Fibroblast of lung (primary cell): ENCODE measurements at regions not wholly inside any gene's neighbourhood (a gene's known extent, or its start where the extent isn't known, plus 50 kb on each side); places are given as distances from the start of the nearest gene placed in this dataset.
A peak's percentile ranks its signal among the peaks of the same experiment; 100 is the strongest.

Experiments
- DNase-seq, 2 donors: peaks; one replicate each; pipeline versions ENCODE4 v3.0.0 to v3.0.0-alpha.2; 2010; ENCODE audit warnings: low read depth in 2 of 2
- H2AFZ ChIP-seq: 2 replicates; pipeline ENCODE4 v1.5.1; 2012; ENCODE audit warnings: low read length, control low read depth, inconsistent platforms
- H3K27ac ChIP-seq: 2 replicates; pipeline ENCODE4 v1.5.1; 2011; ENCODE audit warnings: low read length, control low read depth; ENCODE audit not compliant: insufficient read depth
- H3K27me3 ChIP-seq: 2 replicates; pipeline ENCODE4 v1.5.1; 2011; ENCODE audit warnings: mild to moderate bottlenecking, low read length; ENCODE audit not compliant: control insufficient read depth, insufficient read depth
- H3K36me3 ChIP-seq: 2 replicates; pipeline ENCODE4 v1.5.1; 2011; ENCODE audit warnings: low read length; ENCODE audit not compliant: control insufficient read depth, insufficient read depth
- H3K4me1 ChIP-seq: 2 replicates; pipeline ENCODE4 v1.5.1; 2011; ENCODE audit warnings: low read length; ENCODE audit not compliant: control insufficient read depth, insufficient read depth; ENCODE audit errors: extremely low read depth
- H3K4me2 ChIP-seq: 2 replicates; pipeline ENCODE4 v1.5.1; 2011; ENCODE audit warnings: low read length, control low read depth; ENCODE audit not compliant: insufficient read depth; ENCODE audit errors: extremely low read depth
- H3K4me3 ChIP-seq, 4 experiments: fragments of 200-600 bp in 1 of 4; sonication (generic) in 1 of 4; replicated peaks in 1 of 4; 2 replicates each; pipeline ENCODE4 v1.5.1; 2011 to 2016; ENCODE audit warnings: low read length in 4 of 4, low read depth in 3 of 4, mild to moderate bottlenecking in 3 of 4, control low read depth in 2 of 4, inconsistent platforms in 1 of 4, mixed read lengths in 1 of 4; ENCODE audit not compliant: insufficient read depth in 1 of 4; ENCODE audit errors: control extremely low read depth in 1 of 4
- H3K79me2 ChIP-seq: 2 replicates; pipeline ENCODE4 v1.5.1; 2012; ENCODE audit warnings: mild to moderate bottlenecking, low read length, inconsistent platforms; ENCODE audit not compliant: control insufficient read depth, insufficient read depth
- H3K9ac ChIP-seq: 2 replicates; pipeline ENCODE4 v1.5.1; 2011; ENCODE audit warnings: mild to moderate bottlenecking, low read length, control low read depth; ENCODE audit not compliant: insufficient read depth
- H3K9me3 ChIP-seq: 2 replicates; pipeline ENCODE4 v1.5.1; 2012; ENCODE audit warnings: low read depth, low read length; ENCODE audit not compliant: control insufficient read depth, insufficient read depth
- H4K20me1 ChIP-seq: 2 replicates; pipeline ENCODE4 v1.5.1; 2011; ENCODE audit warnings: low read length; ENCODE audit not compliant: control insufficient read depth, insufficient read depth; ENCODE audit errors: extremely low read depth
- EZH2 ChIP-seq: IDR thresholded peaks from 2 replicates; pipeline ENCODE4 v1.5.1; 2012; ENCODE audit warnings: low read length, control low read depth, mild to moderate bottlenecking; ENCODE audit errors: missing control alignments
- TF ChIP-seq, protein P1 (sequence below), 2 donors: IDR thresholded peaks in 1 of 2; conservative IDR thresholded peaks in 1 of 2; 1 replicate in 1 of 2; 2 replicates in 1 of 2; pipeline ENCODE4 v1.5.1; 2011 to 2012; ENCODE audit warnings: low read length in 2 of 2, control low read depth in 1 of 2, inconsistent platforms in 1 of 2, low read depth in 1 of 2, mild to moderate bottlenecking in 1 of 2

DNA sequence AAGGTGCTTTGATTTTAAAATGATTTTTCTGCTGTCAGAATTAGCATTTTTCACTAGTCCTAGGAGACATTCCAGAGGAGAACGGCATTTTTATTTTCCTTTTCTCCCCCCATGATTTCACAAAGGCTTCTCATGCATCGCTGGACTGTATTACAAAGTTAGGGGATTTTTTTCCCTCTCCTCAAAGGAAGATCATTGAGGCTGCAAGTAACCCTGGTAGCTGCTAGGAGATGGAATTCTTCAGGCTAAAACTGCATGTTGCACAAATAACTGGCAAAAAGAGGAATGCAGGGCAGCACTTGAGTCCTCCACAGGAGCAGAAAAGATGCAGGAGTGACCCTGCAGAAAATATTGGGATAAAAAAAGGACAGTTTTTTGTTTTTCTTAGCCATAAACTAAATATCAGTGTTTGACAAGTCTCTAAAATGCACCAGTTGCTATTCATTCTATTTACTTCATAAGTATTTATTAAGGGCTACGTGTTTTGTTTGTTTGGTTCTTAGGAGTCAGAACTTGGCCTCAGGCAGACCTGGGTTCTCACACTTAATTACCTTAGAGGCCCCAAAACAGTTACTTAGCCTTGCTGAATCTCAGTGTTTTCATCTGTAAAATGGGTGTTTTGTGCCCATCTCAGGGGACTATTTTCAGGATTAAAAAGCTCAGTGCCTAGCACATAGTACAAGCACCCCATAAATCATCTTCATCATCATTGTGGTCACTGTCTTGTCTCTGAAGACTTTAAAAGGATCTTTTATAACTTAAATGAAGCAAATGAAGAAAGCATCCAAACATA, 144.5 kb upstream of the ID4 start:
- H3K4me2 ChIP-seq, result no peak overlapping the region
- DNase-seq, result no peak
- H3K27me3 ChIP-seq, result peaks cover 19% of the 10 kb centered on the region

DNA sequence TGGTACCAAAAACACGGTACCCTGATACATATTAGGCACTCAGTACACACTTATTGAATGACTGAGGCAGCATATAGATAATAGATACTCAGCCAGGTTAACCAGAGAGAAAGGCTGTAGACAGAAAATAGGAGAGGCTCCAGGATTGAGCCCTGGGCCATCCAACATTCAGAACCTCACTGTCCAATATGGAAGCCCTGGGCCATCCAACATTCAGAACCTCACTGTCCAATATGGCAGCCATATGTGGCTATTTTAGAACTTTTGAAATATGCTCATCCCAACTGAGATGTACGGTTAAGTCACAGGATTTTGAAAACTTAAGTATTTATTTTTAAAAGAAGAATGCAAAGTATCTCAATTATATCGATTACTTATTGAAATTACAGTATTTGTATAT, 142.5 kb upstream of the ID4 start:
- H3K9ac ChIP-seq, result no peak overlapping the region
- no peaks in the 10 kb centered on the region for H3K79me2 ChIP-seq
- DNase-seq, result no peak
- H4K20me1 ChIP-seq, result no peaks in the 10 kb centered on the region
- TF ChIP-seq, protein P1, sequence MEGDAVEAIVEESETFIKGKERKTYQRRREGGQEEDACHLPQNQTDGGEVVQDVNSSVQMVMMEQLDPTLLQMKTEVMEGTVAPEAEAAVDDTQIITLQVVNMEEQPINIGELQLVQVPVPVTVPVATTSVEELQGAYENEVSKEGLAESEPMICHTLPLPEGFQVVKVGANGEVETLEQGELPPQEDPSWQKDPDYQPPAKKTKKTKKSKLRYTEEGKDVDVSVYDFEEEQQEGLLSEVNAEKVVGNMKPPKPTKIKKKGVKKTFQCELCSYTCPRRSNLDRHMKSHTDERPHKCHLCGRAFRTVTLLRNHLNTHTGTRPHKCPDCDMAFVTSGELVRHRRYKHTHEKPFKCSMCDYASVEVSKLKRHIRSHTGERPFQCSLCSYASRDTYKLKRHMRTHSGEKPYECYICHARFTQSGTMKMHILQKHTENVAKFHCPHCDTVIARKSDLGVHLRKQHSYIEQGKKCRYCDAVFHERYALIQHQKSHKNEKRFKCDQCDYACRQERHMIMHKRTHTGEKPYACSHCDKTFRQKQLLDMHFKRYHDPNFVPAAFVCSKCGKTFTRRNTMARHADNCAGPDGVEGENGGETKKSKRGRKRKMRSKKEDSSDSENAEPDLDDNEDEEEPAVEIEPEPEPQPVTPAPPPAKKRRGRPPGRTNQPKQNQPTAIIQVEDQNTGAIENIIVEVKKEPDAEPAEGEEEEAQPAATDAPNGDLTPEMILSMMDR (conservative IDR thresholded peaks at IDR 0.05 in 1 of 2, IDR thresholded peaks at IDR 0.05 in 1 of 2; ENCODE audit: low read depth in 1 of 2, low read length in 2 of 2), result no peak
- TF ChIP-seq EZH2, result no peak
- no peaks in the 10 kb centered on the region for H3K36me3 ChIP-seq
- no peaks in the 10 kb centered on the region for H3K9me3 ChIP-seq
- no peak overlapping the region for H3K4me2 ChIP-seq
- H3K4me1 ChIP-seq, result no peaks in the 10 kb centered on the region
- H3K27ac ChIP-seq, result no peak overlapping the region
- peaks cover 19% of the 10 kb centered on the region for H3K27me3 ChIP-seq
- no peak overlapping the region for H2AFZ ChIP-seq
- H3K4me3 ChIP-seq, result no peak overlapping the region

More for the DNA sequence above, 144.5 kb upstream of the ID4 start:
- Histone ChIP-seq H3K27ac (no peak overlapping the region), H4K20me1 (no peaks in the 10 kb centered on the region), H2AFZ (no peak overlapping the region), H3K79me2 (no peaks in the 10 kb centered on the region), H3K36me3 (no peaks in the 10 kb centered on the region), H3K4me1 (no peaks in the 10 kb centered on the region), H3K9ac (no peak overlapping the region), H3K9me3 (no peaks in the 10 kb centered on the region), H3K4me3 (no peak overlapping the region)
- TF ChIP-seq, protein P1 (conservative IDR thresholded peaks at IDR 0.05 in 1 of 2, IDR thresholded peaks at IDR 0.05 in 1 of 2; ENCODE audit: low read depth in 1 of 2, low read length in 2 of 2), result no peak
- TF ChIP-seq EZH2, result no peak

DNA sequence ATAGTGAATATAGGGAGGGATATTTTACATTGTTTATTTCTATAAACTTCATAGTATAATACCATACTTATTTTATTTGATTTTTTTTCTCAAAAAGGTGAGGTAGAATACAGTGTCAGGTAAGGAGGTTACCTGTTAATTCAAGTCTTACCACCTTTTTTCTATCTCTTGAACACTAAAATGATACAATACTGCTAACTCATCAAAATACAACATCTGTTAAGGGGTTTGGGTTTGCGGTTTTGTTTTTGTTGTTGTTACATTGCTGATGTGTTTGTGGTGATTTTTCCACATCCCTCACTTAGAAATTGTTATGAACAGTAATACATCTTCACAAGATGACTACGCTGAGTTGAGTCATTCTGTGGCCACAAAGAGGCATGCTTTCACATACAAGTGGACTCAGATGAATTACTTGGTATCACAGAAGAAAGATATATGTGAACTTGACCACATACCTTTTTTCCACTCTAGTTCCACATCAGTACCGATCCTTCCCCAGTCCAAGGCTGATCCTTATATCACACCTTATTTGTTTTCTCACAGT, 139.4 kb upstream of the ID4 start:
- TF ChIP-seq, protein P1 (conservative IDR thresholded peaks at IDR 0.05 in 1 of 2, IDR thresholded peaks at IDR 0.05 in 1 of 2; ENCODE audit: low read depth in 1 of 2, low read length in 2 of 2), result no peak
- TF ChIP-seq EZH2, result no peak
- no peaks in the 10 kb centered on the region for H3K36me3 ChIP-seq
- H3K79me2 ChIP-seq, result no peaks in the 10 kb centered on the region
- no peak overlapping the region for H2AFZ ChIP-seq
- no peak overlapping the region for H3K4me3 ChIP-seq
- DNase-seq, result peak; percentile 59 to 97
- no peak overlapping the region for H3K27ac ChIP-seq
- H3K27me3 ChIP-seq, result peaks cover 3% of the 10 kb centered on the region
- no peak overlapping the region for H3K9ac ChIP-seq
- H3K9me3 ChIP-seq, result no peaks in the 10 kb centered on the region
- no peak overlapping the region for H3K4me2 ChIP-seq
- no peaks in the 10 kb centered on the region for H3K4me1 ChIP-seq
- no peaks in the 10 kb centered on the region for H4K20me1 ChIP-seq
